ENCODE measurements at regions not wholly inside any gene's neighbourhood (a gene's known extent, or its start where the extent isn't known, plus 50 kb on each side); places are given as distances from the start of the nearest gene placed in this dataset.
A peak's percentile ranks its signal among the peaks of the same experiment; 100 is the strongest.

DNA sequence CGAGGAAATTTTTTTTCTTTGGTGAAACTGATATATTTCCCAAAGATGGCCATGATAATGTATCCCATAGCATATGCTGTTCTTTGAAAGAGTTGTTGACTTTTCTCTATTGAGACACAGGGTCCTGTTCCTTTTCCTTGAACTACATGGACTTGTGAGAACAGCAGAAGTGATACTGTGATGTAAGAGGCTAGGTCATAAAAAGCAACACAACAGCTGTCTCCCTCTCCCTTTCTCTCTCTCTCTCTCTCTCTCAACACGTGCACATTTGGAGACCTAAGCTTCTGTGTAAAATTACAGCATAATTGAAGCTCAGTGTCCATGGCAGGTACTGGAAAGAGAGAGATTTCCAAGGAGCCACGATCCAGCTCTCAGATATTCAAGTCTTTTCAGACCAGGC, 1712.4 kb downstream of the EFNB2 start:
- no peak overlapping the region for H3K4me3 ChIP-seq (replicated peaks in 1 of 2; ENCODE audit: low read depth in 2 of 2, low read length in 2 of 2)
- DNase-seq (ENCODE audit: low read depth in 2 of 2) = no peak
- no peak for TF ChIP-seq CTCF (IDR thresholded peaks at IDR 0.05; ENCODE audit: low read depth, low read length)

- DNase-seq (ENCODE audit: low read depth in 2 of 2) = no peak
- H3K4me3 ChIP-seq (replicated peaks in 1 of 2; ENCODE audit: low read depth in 2 of 2, low read length in 2 of 2) = no peak overlapping the region
- TF ChIP-seq CTCF (IDR thresholded peaks at IDR 0.05; ENCODE audit: low read depth, low read length) = no peak
Measured at GRCh38 chr13:104817271-104817670, 1718.2 kb downstream of the EFNB2 start.

- no peak for TF ChIP-seq CTCF (IDR thresholded peaks at IDR 0.05; ENCODE audit: low read depth, low read length)
- DNase-seq (ENCODE audit: low read depth in 2 of 2) = peak in 1 of 2 donors; percentile 0
- H3K4me3 ChIP-seq (replicated peaks in 1 of 2; ENCODE audit: low read depth in 2 of 2, low read length in 2 of 2) = no peak overlapping the region
Measured at GRCh38 chr13:104816726-104817125, 1718.7 kb downstream of the EFNB2 start.

DNA sequence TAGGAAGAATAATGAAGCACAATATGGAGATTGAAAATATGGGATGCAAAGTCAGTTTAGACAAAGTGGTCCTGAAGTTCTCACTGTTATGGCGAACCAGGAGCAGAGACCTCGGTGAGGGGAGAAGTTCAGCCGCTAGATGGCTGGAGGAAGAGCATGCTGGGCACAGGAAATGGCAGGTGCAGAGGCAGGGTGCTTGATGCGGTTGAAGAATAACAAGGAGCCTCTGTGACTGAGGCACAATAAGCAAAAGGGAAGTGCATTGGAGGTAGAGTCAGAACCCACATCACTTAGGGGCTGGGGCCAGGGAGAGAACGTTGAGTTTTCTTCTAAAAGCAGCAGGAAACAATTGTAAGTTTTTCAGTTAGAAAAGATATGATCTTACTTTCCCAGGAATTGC, 1725.2 kb downstream of the EFNB2 start:
- no peak for TF ChIP-seq CTCF (IDR thresholded peaks at IDR 0.05; ENCODE audit: low read depth, low read length)

DNA sequence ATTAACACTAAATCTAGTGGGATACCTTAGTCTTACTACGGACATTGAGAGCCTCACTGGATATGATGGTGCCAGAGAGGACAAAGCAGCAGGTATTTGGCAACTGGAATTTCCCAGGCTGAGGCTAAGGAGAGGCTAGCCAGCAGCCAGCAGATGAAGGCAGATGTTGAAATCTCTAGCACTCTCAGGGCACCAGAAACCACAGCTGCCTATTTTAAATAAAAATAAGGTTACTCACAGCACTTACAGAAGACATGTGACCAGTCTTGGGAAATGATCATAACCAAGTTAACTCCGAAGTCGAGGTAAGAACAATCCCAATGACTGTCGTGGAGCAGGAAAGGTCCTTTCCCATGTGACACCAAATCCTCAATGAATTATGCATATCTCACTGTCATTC, 1726.0 kb downstream of the EFNB2 start:
- peak in 1 of 2 donors; percentile 52 for DNase-seq (ENCODE audit: low read depth in 2 of 2)
- TF ChIP-seq CTCF (IDR thresholded peaks at IDR 0.05; ENCODE audit: low read depth, low read length) = no peak
- no peak overlapping the region for H3K4me3 ChIP-seq (replicated peaks in 1 of 2; ENCODE audit: low read depth in 2 of 2, low read length in 2 of 2)

More for the DNA sequence above, 1725.2 kb downstream of the EFNB2 start:
- no peak overlapping the region for H3K4me3 ChIP-seq (replicated peaks in 1 of 2; ENCODE audit: low read depth in 2 of 2, low read length in 2 of 2)
- DNase-seq (ENCODE audit: low read depth in 2 of 2) = no peak

DNA sequence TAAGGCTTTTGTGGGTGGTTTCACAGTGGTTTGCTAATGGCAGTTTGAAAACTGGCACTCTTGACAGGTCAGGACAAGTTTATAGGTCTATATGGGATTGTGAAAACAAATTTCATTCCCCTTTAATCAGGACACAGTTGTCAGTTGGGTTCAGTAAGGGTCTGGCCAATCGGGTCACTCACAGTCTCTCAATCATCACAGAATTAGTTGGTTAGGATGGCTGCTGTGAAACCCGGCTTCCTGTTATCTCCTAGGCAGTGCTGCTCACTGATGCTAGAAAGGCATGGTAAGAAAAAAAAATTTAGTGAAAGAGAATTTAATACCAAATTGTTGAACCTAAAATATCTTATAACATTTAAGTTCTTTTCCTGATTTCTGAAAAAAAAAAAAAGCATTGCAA, 1730.1 kb downstream of the EFNB2 start:
- no peak for DNase-seq (ENCODE audit: low read depth in 2 of 2)
- H3K4me3 ChIP-seq (replicated peaks in 1 of 2; ENCODE audit: low read depth in 2 of 2, low read length in 2 of 2) = no peak overlapping the region
- TF ChIP-seq CTCF (IDR thresholded peaks at IDR 0.05; ENCODE audit: low read depth, low read length) = no peak

- DNase-seq (ENCODE audit: low read depth in 2 of 2) = no peak
- no peak overlapping the region for H3K4me3 ChIP-seq (replicated peaks in 1 of 2; ENCODE audit: low read depth in 2 of 2, low read length in 2 of 2)
- TF ChIP-seq CTCF (IDR thresholded peaks at IDR 0.05; ENCODE audit: low read depth, low read length) = no peak
Measured at GRCh38 chr13:104799152-104799551, 1732.9 kb upstream of the SLC10A2 start.
